WERI-Rb-1 (cell line): ENCODE measurements at regions not wholly inside any gene's neighbourhood (a gene's known extent, or its start where the extent isn't known, plus 50 kb on each side); places are given as distances from the start of the nearest gene placed in this dataset.
A peak's percentile ranks its signal among the peaks of the same experiment; 100 is the strongest.

Experiments
- DNase-seq: peaks from one replicate; pipeline ENCODE4 v3.0.0-alpha.2; 2020
- H3K27ac ChIP-seq: fragments of 250-450 bp; sonication (Bioruptor Pico); 2 replicates; pipeline ENCODE4 v1.5.1; 2020; ENCODE audit warnings: mild to moderate bottlenecking, moderate library complexity
- H3K27me3 ChIP-seq: fragments of 250-450 bp; sonication (Bioruptor Pico); 2 replicates; pipeline ENCODE4 v1.5.1; 2021; ENCODE audit warnings: mild to moderate bottlenecking, low read depth, moderate library complexity; ENCODE audit not compliant: insufficient read depth, severe bottlenecking
- H3K36me3 ChIP-seq: fragments of 250-450 bp; sonication (Bioruptor Pico); 2 replicates; pipeline ENCODE4 v1.5.1; 2020; ENCODE audit warnings: mild to moderate bottlenecking, moderate library complexity
- H3K4me3 ChIP-seq: 2 replicates; pipeline ENCODE4 v1.5.1; 2011; ENCODE audit warnings: low read depth, mild to moderate bottlenecking, control low read depth, low read length
- H3K9me3 ChIP-seq: fragments of 250-450 bp; sonication (Bioruptor Pico); 2 replicates; pipeline ENCODE4 v1.5.1; 2021; ENCODE audit warnings: mild to moderate bottlenecking, moderate library complexity; ENCODE audit not compliant: severe bottlenecking
- CTCF ChIP-seq: IDR thresholded peaks from 2 replicates; pipeline ENCODE4 v1.5.1; 2011; ENCODE audit warnings: low read depth, mild to moderate bottlenecking, control low read depth, inconsistent platforms, low read length

- Histone ChIP-seq H3K9me3 (peaks cover 12% of the 10 kb centered on the region), H3K27ac (no peak overlapping the region), H3K4me3 (no peak overlapping the region), H3K36me3 (no peaks in the 10 kb centered on the region), H3K27me3 (no peaks in the 10 kb centered on the region)
- no peak for DNase-seq
- TF ChIP-seq CTCF = no peak
These were observed 260.6 kb downstream of the PRL start for GRCh38 chr6:22036275-22036674.

- Histone ChIP-seq H3K27ac (no peak overlapping the region), H3K27me3 (no peaks in the 10 kb centered on the region), H3K4me3 (no peak overlapping the region), H3K9me3 (peaks cover 12% of the 10 kb centered on the region), H3K36me3 (no peaks in the 10 kb centered on the region)
- no peak for DNase-seq
- TF ChIP-seq CTCF = no peak
These were observed 260.1 kb downstream of the PRL start for GRCh38 chr6:22036699-22037098.

- Histone ChIP-seq H3K27ac (no peak overlapping the region), H3K36me3 (no peaks in the 10 kb centered on the region), H3K4me3 (no peak overlapping the region), H3K9me3 (peaks cover 7% of the 10 kb centered on the region), H3K27me3 (no peaks in the 10 kb centered on the region)
- no peak for TF ChIP-seq CTCF
- no peak for DNase-seq
These were observed 254.9 kb downstream of the PRL start for GRCh38 chr6:22041797-22042480.

GRCh38 chr6:22042706-22043105, 254.1 kb downstream of the PRL start:
- DNase-seq = no peak
- TF ChIP-seq CTCF = no peak
- Histone ChIP-seq H3K4me3 (no peak overlapping the region), H3K27ac (no peak overlapping the region), H3K27me3 (no peaks in the 10 kb centered on the region), H3K36me3 (no peaks in the 10 kb centered on the region), H3K9me3 (peaks cover 7% of the 10 kb centered on the region)

GRCh38 chr6:22043284-22043962, 253.4 kb downstream of the PRL start:
- no peak for TF ChIP-seq CTCF
- H3K27me3 ChIP-seq = no peaks in the 10 kb centered on the region
- peak; percentile 80 for DNase-seq
- no peak overlapping the region for H3K4me3 ChIP-seq
- H3K36me3 ChIP-seq = no peaks in the 10 kb centered on the region
- peaks cover 7% of the 10 kb centered on the region for H3K9me3 ChIP-seq
- H3K27ac ChIP-seq = no peak overlapping the region
